IMR-90 (cell line): ENCODE measurements at regions not wholly inside any gene's neighbourhood (a gene's known extent, or its start where the extent isn't known, plus 50 kb on each side); places are given as distances from the start of the nearest gene placed in this dataset.

Source experiments
- ATAC-seq: fragments of 200-7000 bp; cut with Tn5 transposase; 2 replicates; pipeline ENCODE4 v1.9.1; 2020; ENCODE audit warnings: low read depth, mild to moderate bottlenecking, moderate library complexity
- BruUV-seq: library from RNA; stranded (reverse); fragments of 400-500 nt; replicated peaks from 2 replicates; lab custom pipeline; 2021; lab: Mats Ljungman, UMichigan
- CTCF ChIA-PET: fragments of 300-600 bp; formaldehyde crosslinking; extraction: SDS; loops from one replicate; lab custom pipeline; 2021; ENCODE audit warnings: antibody characterized with exemption; lab: Yijun Ruan, JAX
- POLR2A ChIA-PET: fragments of 300-600 bp; sonication (Branson Sonifier 250); formaldehyde crosslinking; loops from one replicate; lab custom pipeline; 2022; ENCODE audit warnings: antibody characterized with exemption; ENCODE audit not compliant: unreplicated experiment; lab: Charles Lee
- DNase-seq: peaks from one replicate; pipeline ENCODE4 v3.0.0; 2013
- H2AFZ ChIP-seq: replicated peaks from 2 replicates; pipeline ENCODE3; 2013; ENCODE audit warnings: low read length, mild to moderate bottlenecking; ENCODE audit not compliant: poor library complexity
- H2AK5ac ChIP-seq: 2 replicates; pipeline ENCODE4 v1.6.1; 2013; ENCODE audit warnings: low read depth, low read length, inconsistent platforms
- H2AK9ac ChIP-seq: replicated peaks from 2 replicates; pipeline ENCODE3; 2013; ENCODE audit warnings: mild to moderate bottlenecking, low read depth, low read length, moderate library complexity; ENCODE audit not compliant: poor library complexity
- H2BK120ac ChIP-seq: 2 replicates; pipeline ENCODE4 v1.6.1; 2013; ENCODE audit warnings: low read depth, low read length, inconsistent platforms
- H2BK15ac ChIP-seq: 3 replicates; pipeline ENCODE4 v1.6.1; 2013; ENCODE audit warnings: low read depth, low read length, inconsistent platforms
- H2BK20ac ChIP-seq: 2 replicates; pipeline ENCODE4 v1.6.1; 2013; ENCODE audit warnings: low read depth, mild to moderate bottlenecking, inconsistent platforms, low read length, moderate library complexity
- H2BK5ac ChIP-seq: 2 replicates; pipeline ENCODE4 v1.6.1; 2013; ENCODE audit warnings: mild to moderate bottlenecking, low read depth, low read length, inconsistent platforms; ENCODE audit not compliant: poor library complexity, severe bottlenecking
- H3K14ac ChIP-seq: replicated peaks from 2 replicates; pipeline ENCODE4 v1.6.1; 2013; ENCODE audit warnings: low read depth, low read length, inconsistent platforms
- H3K18ac ChIP-seq: 2 replicates; pipeline ENCODE4 v1.6.1; 2013; ENCODE audit warnings: low read depth, low read length, control low read depth
- H3K23ac ChIP-seq: 2 replicates; pipeline ENCODE4 v1.6.1; 2013; ENCODE audit warnings: low read depth, low read length, inconsistent platforms
- H3K27ac ChIP-seq: 2 replicates; pipeline ENCODE4 v1.5.1; 2013; ENCODE audit warnings: mild to moderate bottlenecking, control low read depth, low read length; ENCODE audit not compliant: insufficient read depth
- H3K27me3 ChIP-seq: 2 replicates; pipeline ENCODE4 v1.6.1; 2013; ENCODE audit warnings: low read length; ENCODE audit not compliant: control insufficient read depth, insufficient read depth
- H3K36me3 ChIP-seq: 2 replicates; pipeline ENCODE4 v1.6.1; 2013; ENCODE audit warnings: low read length, mixed read lengths; ENCODE audit not compliant: control insufficient read depth, insufficient read depth
- H3K4ac ChIP-seq: 2 replicates; pipeline ENCODE4 v1.6.1; 2013; ENCODE audit warnings: low read depth, low read length, inconsistent platforms
- H3K4me1 ChIP-seq: 2 replicates; pipeline ENCODE4 v1.6.1; 2013; ENCODE audit warnings: low read length, mixed read lengths; ENCODE audit not compliant: control insufficient read depth, insufficient read depth
- H3K4me2 ChIP-seq: 2 replicates; pipeline ENCODE4 v1.6.1; 2013; ENCODE audit warnings: low read depth, mild to moderate bottlenecking, control low read depth, low read length, moderate library complexity
- H3K4me3 ChIP-seq: 2 replicates; pipeline ENCODE4 v1.5.1; 2013; ENCODE audit warnings: low read depth, mild to moderate bottlenecking, control low read depth, low read length, moderate library complexity; ENCODE audit not compliant: insufficient read depth
- H3K56ac ChIP-seq: 2 replicates; pipeline ENCODE4 v1.6.1; 2013; ENCODE audit warnings: low read length, inconsistent platforms; ENCODE audit not compliant: insufficient read depth; ENCODE audit errors: extremely low read depth
- H3K79me1 ChIP-seq, 2 experiments: 2 replicates each; pipeline ENCODE4 v1.6.1; 2013; ENCODE audit warnings: low read length in 2 of 2, inconsistent platforms in 1 of 2, low read depth in 1 of 2
- H3K9ac ChIP-seq: 2 replicates; pipeline ENCODE4 v1.6.1; 2013; ENCODE audit warnings: low read depth, low read length, control low read depth
- H3K9me1 ChIP-seq: 2 replicates; pipeline ENCODE4 v1.6.1; 2013; ENCODE audit warnings: low read length, inconsistent platforms; ENCODE audit not compliant: insufficient read depth
- H3K9me3 ChIP-seq: 2 replicates; pipeline ENCODE4 v1.6.1; 2013; ENCODE audit warnings: low read length; ENCODE audit not compliant: control insufficient read depth, insufficient read depth
- H4K20me1 ChIP-seq: 2 replicates; pipeline ENCODE4 v1.6.1; 2013; ENCODE audit warnings: low read length, inconsistent platforms; ENCODE audit not compliant: insufficient read depth
- H4K5ac ChIP-seq: 2 replicates; pipeline ENCODE4 v1.6.1; 2013; ENCODE audit warnings: mild to moderate bottlenecking, low read depth, low read length, control low read depth
- H4K8ac ChIP-seq, 2 experiments: 2 replicates each; pipeline ENCODE4 v1.6.1; 2013; ENCODE audit warnings: low read depth in 2 of 2, low read length in 2 of 2, control low read depth in 1 of 2, inconsistent platforms in 1 of 2
- H4K91ac ChIP-seq: 2 replicates; pipeline ENCODE4 v1.6.1; 2013; ENCODE audit warnings: low read depth, low read length, inconsistent platforms; ENCODE audit not compliant: insufficient read depth
- CEBPB ChIP-seq: IDR thresholded peaks from 2 replicates; pipeline ENCODE4 v1.6.1; 2012; ENCODE audit warnings: low read depth, low read length, improper control_type of control experiment
- CTCF ChIP-seq: conservative IDR thresholded peaks from 2 replicates; pipeline ENCODE4 v1.5.1; 2012; ENCODE audit warnings: mild to moderate bottlenecking, low read depth, low read length, improper control_type of control experiment
- ELK1 ChIP-seq: fragments of 150-350 bp; IDR thresholded peaks from 2 replicates; pipeline ENCODE4 v1.6.1; 2016; ENCODE audit warnings: low read depth, mild to moderate bottlenecking, low read length, moderate library complexity, borderline replicate concordance
- FOS ChIP-seq: fragments of 150-350 bp; IDR thresholded peaks from 2 replicates; pipeline ENCODE4 v1.6.1; 2016; ENCODE audit warnings: low read depth, low read length
- MAFK ChIP-seq: IDR thresholded peaks from 2 replicates; pipeline ENCODE4 v1.6.1; 2012; ENCODE audit warnings: low read depth, low read length, improper control_type of control experiment
- MAZ ChIP-seq: IDR thresholded peaks from 2 replicates; pipeline ENCODE4 v1.6.1; 2012; ENCODE audit warnings: low read depth, mild to moderate bottlenecking, low read length, improper control_type of control experiment, moderate library complexity, borderline replicate concordance
- MXI1 ChIP-seq: IDR thresholded peaks from 2 replicates; pipeline ENCODE4 v1.6.1; 2012; ENCODE audit warnings: low read depth, mild to moderate bottlenecking, low read length, moderate library complexity, borderline replicate concordance
- NFE2L2 ChIP-seq: fragments of 150-350 bp; IDR thresholded peaks from 2 replicates; pipeline ENCODE4 v1.6.1; 2016; ENCODE audit warnings: low read depth, mild to moderate bottlenecking, low read length
- POLR2A ChIP-seq: IDR thresholded peaks from 2 replicates; pipeline ENCODE4 v1.6.1; 2012; ENCODE audit warnings: mild to moderate bottlenecking, low read depth, low read length
- RAD21 ChIP-seq: IDR thresholded peaks from 2 replicates; pipeline ENCODE4 v1.6.1; 2012; ENCODE audit warnings: low read length, improper control_type of control experiment
- RCOR1 ChIP-seq: IDR thresholded peaks from 2 replicates; pipeline ENCODE4 v1.6.1; 2012; ENCODE audit warnings: mild to moderate bottlenecking, low read length, improper control_type of control experiment; ENCODE audit not compliant: insufficient replicate concordance
- RFX5 ChIP-seq: IDR thresholded peaks from 2 replicates; pipeline ENCODE4 v1.8.0; 2012; ENCODE audit warnings: low read depth, mild to moderate bottlenecking, low read length, moderate library complexity
- SMC3 ChIP-seq: fragments of 150-350 bp; IDR thresholded peaks from 2 replicates; pipeline ENCODE4 v1.6.1; 2016; ENCODE audit warnings: low read depth, mild to moderate bottlenecking, antibody characterized with exemption, low read length, moderate library complexity
- USF2 ChIP-seq: fragments of 150-350 bp; IDR thresholded peaks from 2 replicates; pipeline ENCODE4 v1.6.1; 2017; ENCODE audit warnings: mild to moderate bottlenecking, antibody characterized with exemption, low read length, low read depth
- WGBS, 2 experiments: methylation state at CpG; one replicate each; pipeline versions ENCODE4 v1.1.5 to v1.1.7; 2013; ENCODE audit warnings: missing lambda C conversion rate in 2 of 2; ENCODE audit not compliant: insufficient read length in 1 of 2; ENCODE audit errors: extremely low coverage in 2 of 2; 5-methylcytosine and 5-hydroxymethylcytosine counted together
- dilution Hi-C: fragments of 300-500 bp; cut with HindIII; formaldehyde crosslinking; loops from one replicate; pipeline ENCODE4 v1.14.3; 2018; ENCODE audit warnings: low sequenced_read_pairs; ENCODE audit not compliant: unreplicated experiment
- in situ Hi-C: fragments of 300-500 bp; cut with MboI; formaldehyde crosslinking; loops from 3 replicates; pipeline ENCODE4 v1.14.3; 2019; ENCODE audit warnings: low sequenced_read_pairs, inconsistent platforms, mixed read lengths
- intact Hi-C: fragments of 100-400 bp; cut with micrococcal nuclease; formaldehyde crosslinking; loops from 2 replicates; pipeline ENCODE4 v1.10.0; 2022

GRCh38 chr9:7862170-7862569 lies 62.6 kb upstream of the DMAC1 start:
- H3K79me1 ChIP-seq, result no peaks in the 10 kb centered on the region
- H2BK15ac ChIP-seq, result no peak overlapping the region
- TF ChIP-seq RCOR1 (no peak), MAFK (no peak), USF2 (no peak), CTCF (no peak), RFX5 (no peak), SMC3 (no peak), FOS (no peak), MAZ (no peak), RAD21 (no peak), CEBPB (no peak), MXI1 (no peak), NFE2L2 (no peak), POLR2A (no peak), ELK1 (no peak)
- no peak overlapping the region for H2BK20ac ChIP-seq
- no TSS peak for BruUV-seq
- intact Hi-C loops, result no loop called here
- no peak overlapping the region for H4K5ac ChIP-seq
- H3K23ac ChIP-seq, result no peak overlapping the region
- no peak overlapping the region for H3K4ac ChIP-seq
- DNase-seq (no peak), ATAC-seq (no peak)
- no peak overlapping the region for H2BK5ac ChIP-seq
- no peak overlapping the region for H3K4me3 ChIP-seq
- in situ Hi-C loops, result no loop called here
- ChIA-PET POLR2A (no interaction called here), CTCF (no interaction called here)
- dilution Hi-C loops, result no loop called here
- no peaks in the 10 kb centered on the region for H3K27me3 ChIP-seq
- no peak overlapping the region for H4K8ac ChIP-seq
- H3K9me3 ChIP-seq, result no peaks in the 10 kb centered on the region
- H2AK5ac ChIP-seq, result no peak overlapping the region
- H3K36me3 ChIP-seq, result no peaks in the 10 kb centered on the region
- H3K14ac ChIP-seq, result no peak overlapping the region
- no peak overlapping the region for H3K4me2 ChIP-seq
- no peaks in the 10 kb centered on the region for H3K9me1 ChIP-seq
- H2AFZ ChIP-seq, result no peak overlapping the region
- H3K9ac ChIP-seq, result no peak overlapping the region
- WGBS, 2 experiments, result no CpG with 5 or more reads among the region's 2 CpGs
- no peak overlapping the region for H4K91ac ChIP-seq
- H2AK9ac ChIP-seq, result no peak overlapping the region
- H3K18ac ChIP-seq, result no peak overlapping the region
- no peak overlapping the region for H3K56ac ChIP-seq
- no peaks in the 10 kb centered on the region for H3K4me1 ChIP-seq
- no peak overlapping the region for H2BK120ac ChIP-seq
- no peak overlapping the region for H3K27ac ChIP-seq
- H4K20me1 ChIP-seq, result no peaks in the 10 kb centered on the region
